ENCODE measurements at regions not wholly inside any gene's neighbourhood (a gene's known extent, or its start where the extent isn't known, plus 50 kb on each side); places are given as distances from the start of the nearest gene placed in this dataset.

DNA sequence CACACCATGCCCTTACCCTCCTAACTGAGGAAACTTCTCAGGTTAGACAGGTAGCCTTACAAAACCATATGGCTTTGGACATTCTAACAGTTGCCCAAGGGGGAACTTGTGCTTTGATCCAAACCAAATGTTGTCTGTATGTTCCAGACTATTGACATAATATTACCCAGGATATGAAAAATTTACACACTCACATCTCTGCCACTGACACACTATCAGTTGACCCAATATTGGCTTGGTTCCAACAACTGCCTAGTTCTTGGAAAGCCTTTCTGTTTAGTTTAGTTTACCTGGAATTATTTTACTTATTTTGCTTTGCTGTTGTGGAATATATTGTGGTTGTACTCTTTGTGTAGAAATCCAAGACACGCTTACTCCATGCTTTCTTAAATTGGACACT is 178.4 kb downstream of the RNF152 start (continued):
- TF ChIP-seq CTCF (IDR thresholded peaks at IDR 0.05; ENCODE audit: low read depth, low read length, missing input control), result no peak

GRCh38 chr18:61713502-61713901 is 179.3 kb downstream of the RNF152 start:
- DNase-seq (ENCODE audit: low spot score), result no peak
- H3K27ac ChIP-seq (ENCODE audit: low read depth in 1 of 2, low read length in 2 of 2), result no peak overlapping the region
- no peak overlapping the region for H3K4me3 ChIP-seq (ENCODE audit: low read depth in 1 of 3, low read length in 3 of 3)
- H3K27me3 ChIP-seq (ENCODE audit: control insufficient read depth in 4 of 4, insufficient read depth in 4 of 4, low read length in 3 of 4), result no peaks in the 10 kb centered on the region
- TF ChIP-seq RAD21 (IDR thresholded peaks at IDR 0.05) (no peak), REST (IDR thresholded peaks at IDR 0.05) (no peak), YY1 (IDR thresholded peaks at IDR 0.05) (peak; percentile 40), HNF4A (conservative IDR thresholded peaks at IDR 0.05) (peak; percentile 26 to 41), SP1 (IDR thresholded peaks at IDR 0.05) (no peak)
- TF ChIP-seq, protein P1, sequence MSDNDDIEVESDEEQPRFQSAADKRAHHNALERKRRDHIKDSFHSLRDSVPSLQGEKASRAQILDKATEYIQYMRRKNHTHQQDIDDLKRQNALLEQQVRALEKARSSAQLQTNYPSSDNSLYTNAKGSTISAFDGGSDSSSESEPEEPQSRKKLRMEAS (IDR thresholded peaks at IDR 0.05), result no peak
- no peak overlapping the region for H3K9ac ChIP-seq (ENCODE audit: low read depth in 1 of 2, low read length in 2 of 2)
- no peaks in the 10 kb centered on the region for H3K36me3 ChIP-seq (ENCODE audit: control insufficient read depth in 4 of 4, insufficient read depth in 3 of 4, low read depth in 1 of 4, low read length in 3 of 4)
- H3K9me3 ChIP-seq (ENCODE audit: control insufficient read depth in 4 of 4, low read length in 3 of 4), result no peaks in the 10 kb centered on the region
- H3K4me1 ChIP-seq (ENCODE audit: control insufficient read depth in 4 of 4, insufficient read depth in 4 of 4, low read length in 3 of 4), result no peaks in the 10 kb centered on the region

DNA sequence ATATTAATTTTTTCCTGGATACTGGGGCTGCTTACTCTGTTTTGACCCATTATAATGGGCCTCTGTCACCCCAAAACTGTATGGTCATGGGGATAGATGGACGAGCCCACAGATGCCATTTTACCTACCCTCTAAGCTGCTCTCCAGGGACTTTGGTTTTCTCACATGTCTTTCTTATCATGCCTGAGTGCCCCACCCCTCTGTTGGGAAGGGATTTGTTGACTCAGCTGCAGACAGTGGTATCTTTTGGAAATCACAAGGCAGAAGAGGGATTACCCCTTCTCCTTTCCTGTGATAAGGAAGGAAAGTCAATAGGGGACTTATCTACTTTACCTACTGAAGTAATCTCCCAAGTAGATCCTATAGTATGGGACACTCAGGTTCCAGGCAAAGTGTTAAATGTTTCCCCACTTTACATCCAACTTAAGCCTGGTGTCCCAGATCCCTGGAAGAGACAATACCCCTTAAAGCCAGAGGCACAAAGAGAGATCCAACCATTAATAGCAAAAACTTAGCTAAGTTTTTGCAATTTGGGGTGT is 182.7 kb downstream of the RNF152 start:
- TF ChIP-seq FOXA2 (IDR thresholded peaks at IDR 0.05) (no peak), TAF1 (conservative IDR thresholded peaks at IDR 0.05) (no peak), CTCF (IDR thresholded peaks at IDR 0.05; ENCODE audit: low read depth, low read length, missing input control) (no peak), RXRA (IDR thresholded peaks at IDR 0.05) (no peak), FOXA1 (IDR thresholded peaks at IDR 0.05) (no peak), REST (IDR thresholded peaks at IDR 0.05) (no peak), EGR1 (IDR thresholded peaks at IDR 0.05; ENCODE audit: low read depth in 2 of 2) (no peak), NR2F2 (IDR thresholded peaks at IDR 0.05) (no peak), HNF4G (IDR thresholded peaks at IDR 0.05) (no peak)
- TF ChIP-seq, protein P2, sequence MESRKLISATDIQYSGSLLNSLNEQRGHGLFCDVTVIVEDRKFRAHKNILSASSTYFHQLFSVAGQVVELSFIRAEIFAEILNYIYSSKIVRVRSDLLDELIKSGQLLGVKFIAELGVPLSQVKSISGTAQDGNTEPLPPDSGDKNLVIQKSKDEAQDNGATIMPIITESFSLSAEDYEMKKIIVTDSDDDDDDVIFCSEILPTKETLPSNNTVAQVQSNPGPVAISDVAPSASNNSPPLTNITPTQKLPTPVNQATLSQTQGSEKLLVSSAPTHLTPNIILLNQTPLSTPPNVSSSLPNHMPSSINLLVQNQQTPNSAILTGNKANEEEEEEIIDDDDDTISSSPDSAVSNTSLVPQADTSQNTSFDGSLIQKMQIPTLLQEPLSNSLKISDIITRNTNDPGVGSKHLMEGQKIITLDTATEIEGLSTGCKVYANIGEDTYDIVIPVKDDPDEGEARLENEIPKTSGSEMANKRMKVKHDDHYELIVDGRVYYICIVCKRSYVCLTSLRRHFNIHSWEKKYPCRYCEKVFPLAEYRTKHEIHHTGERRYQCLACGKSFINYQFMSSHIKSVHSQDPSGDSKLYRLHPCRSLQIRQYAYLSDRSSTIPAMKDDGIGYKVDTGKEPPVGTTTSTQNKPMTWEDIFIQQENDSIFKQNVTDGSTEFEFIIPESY (IDR thresholded peaks at IDR 0.05), result no peak
- TF ChIP-seq, protein P1 (IDR thresholded peaks at IDR 0.05), result no peak
- no peak overlapping the region for H3K4me3 ChIP-seq (ENCODE audit: low read depth in 1 of 3, low read length in 3 of 3)
- no peaks in the 10 kb centered on the region for H3K36me3 ChIP-seq (ENCODE audit: control insufficient read depth in 4 of 4, insufficient read depth in 3 of 4, low read depth in 1 of 4, low read length in 3 of 4)
- WGBS, result 89% methylated on average over 1 of the region's 1 CpG
- H3K27me3 ChIP-seq (ENCODE audit: control insufficient read depth in 4 of 4, insufficient read depth in 4 of 4, low read length in 3 of 4), result no peaks in the 10 kb centered on the region
- H3K9ac ChIP-seq (ENCODE audit: low read depth in 1 of 2, low read length in 2 of 2), result no peak overlapping the region
- no peak overlapping the region for H3K27ac ChIP-seq (ENCODE audit: low read depth in 1 of 2, low read length in 2 of 2)
- no peaks in the 10 kb centered on the region for H3K9me3 ChIP-seq (ENCODE audit: control insufficient read depth in 4 of 4, low read length in 3 of 4)
- no peaks in the 10 kb centered on the region for H3K4me1 ChIP-seq (ENCODE audit: control insufficient read depth in 4 of 4, insufficient read depth in 4 of 4, low read length in 3 of 4)
- DNase-seq (ENCODE audit: low spot score), result no peak

Data from liver (tissue), 8 donors.